GM10266 (cell line): ENCODE measurements at regions not wholly inside any gene's neighbourhood (a gene's known extent, or its start where the extent isn't known, plus 50 kb on each side); places are given as distances from the start of the nearest gene placed in this dataset.

ENCODE experiments used
- DNase-seq: peaks from one replicate; pipeline ENCODE4 v3.0.0; 2012; ENCODE audit errors: extremely low spot score
- TF ChIP-seq, protein P1 (sequence below): IDR thresholded peaks from 2 replicates; pipeline ENCODE4 v1.5.1; 2012; ENCODE audit warnings: mild to moderate bottlenecking, low read depth; ENCODE audit not compliant: control insufficient read depth, insufficient read depth; ENCODE audit errors: missing control alignments

DNA sequence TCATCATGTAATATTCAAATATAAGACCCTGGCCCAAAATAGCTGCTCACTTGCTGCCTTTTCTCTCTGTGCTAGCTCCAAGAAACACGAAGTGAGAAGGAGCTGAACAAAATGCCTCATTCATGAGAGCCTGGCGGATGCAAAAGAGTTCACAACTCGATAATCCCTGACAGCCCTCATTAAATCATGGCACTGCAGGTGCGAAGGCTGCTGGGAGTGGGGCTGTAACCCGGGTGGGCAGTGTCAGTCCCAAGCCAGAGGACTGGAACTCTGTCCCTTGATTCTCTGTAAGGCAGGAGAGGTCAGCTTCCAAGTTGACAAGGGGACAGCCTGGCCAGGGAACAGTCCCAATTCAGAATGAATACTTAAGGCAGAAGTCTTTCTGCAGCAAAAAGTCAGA lies 318.5 kb downstream of the CDC5L start:
- TF ChIP-seq, protein P1, sequence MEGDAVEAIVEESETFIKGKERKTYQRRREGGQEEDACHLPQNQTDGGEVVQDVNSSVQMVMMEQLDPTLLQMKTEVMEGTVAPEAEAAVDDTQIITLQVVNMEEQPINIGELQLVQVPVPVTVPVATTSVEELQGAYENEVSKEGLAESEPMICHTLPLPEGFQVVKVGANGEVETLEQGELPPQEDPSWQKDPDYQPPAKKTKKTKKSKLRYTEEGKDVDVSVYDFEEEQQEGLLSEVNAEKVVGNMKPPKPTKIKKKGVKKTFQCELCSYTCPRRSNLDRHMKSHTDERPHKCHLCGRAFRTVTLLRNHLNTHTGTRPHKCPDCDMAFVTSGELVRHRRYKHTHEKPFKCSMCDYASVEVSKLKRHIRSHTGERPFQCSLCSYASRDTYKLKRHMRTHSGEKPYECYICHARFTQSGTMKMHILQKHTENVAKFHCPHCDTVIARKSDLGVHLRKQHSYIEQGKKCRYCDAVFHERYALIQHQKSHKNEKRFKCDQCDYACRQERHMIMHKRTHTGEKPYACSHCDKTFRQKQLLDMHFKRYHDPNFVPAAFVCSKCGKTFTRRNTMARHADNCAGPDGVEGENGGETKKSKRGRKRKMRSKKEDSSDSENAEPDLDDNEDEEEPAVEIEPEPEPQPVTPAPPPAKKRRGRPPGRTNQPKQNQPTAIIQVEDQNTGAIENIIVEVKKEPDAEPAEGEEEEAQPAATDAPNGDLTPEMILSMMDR: no peak
- DNase-seq: no peak

DNA sequence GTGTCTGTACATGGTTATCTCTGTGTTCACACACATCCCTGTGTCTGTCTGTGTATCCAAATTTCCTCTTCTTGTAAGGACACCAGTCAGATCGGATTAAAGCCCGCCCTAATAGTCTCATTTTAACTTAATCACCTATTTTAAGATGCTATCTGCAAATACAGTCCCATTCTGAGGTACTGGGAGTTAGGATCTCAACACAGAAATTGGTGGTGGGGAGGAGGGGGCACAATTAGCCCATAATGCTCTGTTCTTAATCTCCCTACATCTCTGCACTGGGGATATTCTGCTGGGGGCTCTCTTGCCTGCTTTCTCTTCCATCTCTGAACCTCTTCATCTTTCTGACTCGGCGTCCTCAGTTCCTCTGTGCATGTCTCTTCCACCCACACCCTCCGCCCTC lies 320.7 kb downstream of the CDC5L start:
- TF ChIP-seq, protein P1: no peak
- no peak for DNase-seq

DNA sequence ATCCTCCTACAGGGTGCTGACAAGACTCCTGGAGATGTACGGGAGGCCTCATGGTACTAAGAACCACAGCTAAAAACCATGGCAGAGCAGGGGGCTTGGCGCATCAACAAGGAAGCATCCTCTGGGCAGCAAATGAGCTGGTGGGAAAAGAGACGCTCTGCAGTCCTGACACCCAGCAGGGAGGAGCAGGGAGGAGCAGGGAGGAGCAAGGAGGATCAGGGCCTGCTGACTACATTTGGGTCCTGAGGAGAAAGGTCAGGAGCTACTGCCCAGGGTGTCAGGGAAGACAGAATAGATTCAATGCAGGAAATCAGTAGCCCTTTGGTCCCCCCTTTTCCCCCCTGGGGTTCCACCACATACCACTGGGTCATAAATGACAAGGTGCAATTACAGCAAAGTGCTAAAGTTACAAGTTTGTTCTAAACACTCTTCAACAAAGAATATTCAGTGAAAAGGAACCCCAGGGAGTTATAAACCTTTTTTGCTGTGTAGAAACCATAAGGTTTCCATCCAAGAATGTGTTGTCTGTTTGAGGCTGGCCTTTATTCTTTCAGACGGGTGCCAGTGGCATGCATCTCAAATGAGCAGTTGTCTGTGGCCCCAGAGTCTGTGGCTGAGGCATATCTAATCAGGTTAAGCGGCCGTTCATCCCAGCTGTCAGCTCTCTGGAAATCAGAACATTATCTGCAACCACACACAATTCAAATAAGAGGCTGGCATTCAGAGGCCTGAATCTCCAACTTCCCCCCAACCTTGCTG lies 325.0 kb downstream of the CDC5L start:
- TF ChIP-seq, protein P1: no peak
- DNase-seq: no peak

DNA sequence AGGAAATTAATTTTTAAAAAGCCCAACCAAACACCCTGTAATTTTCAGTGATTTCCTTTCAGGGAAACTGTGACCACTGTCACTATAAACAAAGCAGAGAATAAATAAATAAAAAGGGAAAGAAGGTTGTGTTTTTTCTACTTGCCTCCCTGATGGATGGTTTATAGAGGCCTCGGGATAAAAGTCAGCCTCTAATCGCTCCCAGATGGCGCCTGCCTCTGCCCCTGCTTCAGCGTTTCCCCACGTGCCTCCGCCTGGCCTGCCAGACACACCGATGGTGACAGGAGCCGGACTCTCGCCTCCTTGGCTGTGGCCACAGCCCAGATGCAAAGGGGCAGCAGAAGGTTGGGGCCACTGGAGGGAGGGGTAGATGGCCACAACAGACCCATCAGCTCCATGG lies 327.7 kb downstream of the CDC5L start:
- TF ChIP-seq, protein P1: no peak

DNA sequence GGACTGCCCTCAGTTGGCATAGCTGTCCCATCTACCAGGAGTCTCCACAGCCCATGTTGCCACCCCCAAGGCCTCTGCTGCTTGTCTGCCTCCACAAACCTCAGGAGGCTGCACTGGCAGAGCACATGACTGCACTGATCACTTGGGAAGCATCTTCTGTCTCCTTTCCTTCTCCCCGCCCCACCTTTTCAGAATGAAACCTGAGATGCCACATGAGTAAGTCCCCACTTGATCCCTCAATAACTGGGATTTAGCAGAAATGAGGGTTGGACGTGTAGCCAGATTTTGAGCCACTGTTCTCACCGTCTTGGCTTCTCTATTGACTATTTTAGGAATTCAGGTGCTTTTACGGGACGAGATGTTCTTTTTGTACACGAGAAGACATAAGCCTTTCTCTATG lies 328.4 kb downstream of the CDC5L start:
- TF ChIP-seq, protein P1: no peak
- no peak for DNase-seq

More for the DNA sequence above, 327.7 kb downstream of the CDC5L start:
- no peak for DNase-seq

DNA sequence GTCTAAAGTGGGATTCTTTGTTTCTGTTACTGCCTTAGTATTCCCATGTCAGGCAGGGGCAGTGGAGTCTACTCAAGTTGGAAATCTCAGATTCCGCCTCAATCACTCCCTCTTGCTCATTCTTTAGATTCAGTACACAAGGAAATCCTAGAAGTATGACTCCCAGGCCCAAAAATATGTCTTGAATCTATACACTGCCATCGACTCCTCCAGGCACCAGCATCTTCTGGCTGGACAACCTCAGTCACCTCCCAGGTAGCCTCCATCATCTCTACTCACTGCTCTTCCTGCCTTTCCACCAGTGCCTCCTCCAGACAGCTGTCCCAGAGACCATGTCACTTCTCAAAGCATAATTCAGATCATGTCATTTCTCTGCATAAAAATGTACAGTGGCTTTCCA lies 329.9 kb downstream of the CDC5L start:
- TF ChIP-seq, protein P1: no peak
- DNase-seq: no peak

DNA sequence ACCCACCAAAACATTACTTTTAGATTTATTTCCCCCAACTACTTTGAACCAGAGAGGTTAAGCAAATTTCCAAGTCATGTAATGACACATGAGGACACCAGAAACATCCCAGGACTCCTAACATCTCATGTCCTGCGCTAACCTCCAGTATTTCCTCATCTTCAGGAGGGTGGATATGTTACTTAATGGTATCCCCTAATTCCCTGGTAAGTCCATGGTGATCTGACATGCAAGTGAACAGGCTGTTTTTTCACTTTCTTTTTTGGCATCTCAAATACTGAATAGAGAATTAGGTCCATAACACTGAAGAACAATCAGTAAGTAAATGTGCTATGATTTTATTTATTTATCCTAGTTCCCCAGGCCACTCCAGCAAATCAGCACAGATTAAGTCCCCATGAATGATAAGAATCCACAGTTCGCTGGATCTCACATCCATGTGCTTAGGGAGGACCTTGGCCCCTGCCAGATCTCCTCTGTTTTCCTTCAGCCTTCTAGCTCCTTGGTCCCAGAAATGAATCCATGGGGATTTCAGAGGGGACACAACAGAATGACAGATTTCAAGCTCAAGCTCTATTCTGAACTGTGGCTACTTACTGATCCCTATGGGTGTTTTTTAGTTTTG lies 334.6 kb downstream of the CDC5L start:
- TF ChIP-seq, protein P1: no peak
- no peak for DNase-seq
